CD4-positive, CD25-positive, alpha-beta regulatory T cell (primary cell): ENCODE measurements at regions not wholly inside any gene's neighbourhood (a gene's known extent, or its start where the extent isn't known, plus 50 kb on each side); places are given as distances from the start of the nearest gene placed in this dataset.
A peak's percentile ranks its signal among the peaks of the same experiment; 100 is the strongest.

ENCODE experiments used
- ATAC-seq, 2 donors: fragments of 150-1000 bp; cut with Tn5 transposase; one replicate each; pipeline ENCODE4 v1.10.0; 2021; ENCODE audit warnings: low read depth in 2 of 2, moderate number of reproducible peaks in 2 of 2, moderate library complexity in 1 of 2
- DNase-seq, 3 donors: peaks; one replicate each; pipeline versions ENCODE4 v3.0.0 to v3.0.0-alpha.2; 2012 to 2022; ENCODE audit warnings: mixed read lengths in 1 of 3
- H3K27ac ChIP-seq: one replicate; pipeline ENCODE4 v1.7.0; 2013; ENCODE audit warnings: mild to moderate bottlenecking, low read length; ENCODE audit not compliant: insufficient read depth, poor library complexity, severe bottlenecking
- H3K27me3 ChIP-seq: one replicate; pipeline ENCODE4 v1.7.0; 2013; ENCODE audit warnings: low read length; ENCODE audit not compliant: control insufficient read depth, insufficient read depth
- H3K36me3 ChIP-seq: one replicate; pipeline ENCODE4 v1.7.0; 2013; ENCODE audit warnings: mild to moderate bottlenecking, low read length, moderate library complexity; ENCODE audit not compliant: control insufficient read depth, insufficient read depth
- H3K4me1 ChIP-seq: 2 replicates; pipeline ENCODE4 v1.7.0; 2013; ENCODE audit warnings: mild to moderate bottlenecking, low read length; ENCODE audit not compliant: insufficient read depth, control insufficient read depth, poor library complexity, severe bottlenecking
- H3K4me3 ChIP-seq: one replicate; pipeline ENCODE4 v1.7.0; 2013; ENCODE audit warnings: low read depth, mild to moderate bottlenecking, low read length, moderate library complexity
- H3K9me3 ChIP-seq, 2 experiments: 1 replicate in 1 of 2; 2 replicates in 1 of 2; pipeline ENCODE4 v1.7.0; 2013; ENCODE audit warnings: low read length in 2 of 2, mild to moderate bottlenecking in 1 of 2, moderate library complexity in 1 of 2; ENCODE audit not compliant: control insufficient read depth in 2 of 2
- H3K27ac Mint-ChIP-seq, 3 donors: one replicate each; pipeline ENCODE4 v1.8.0; 2020 to 2022; ENCODE audit warnings: mild to moderate bottlenecking in 3 of 3, mixed read lengths in 3 of 3, moderate library complexity in 2 of 3
- H3K27me3 Mint-ChIP-seq: one replicate; pipeline ENCODE4 v1.8.0; 2022; ENCODE audit warnings: mild to moderate bottlenecking, mixed read lengths
- H3K36me3 Mint-ChIP-seq: one replicate; pipeline ENCODE4 v1.8.0; 2020; ENCODE audit warnings: mixed read lengths
- H3K4me1 Mint-ChIP-seq, 4 donors: one replicate each; pipeline ENCODE4 v1.8.0; 2020 to 2022; ENCODE audit warnings: mixed read lengths in 4 of 4, mild to moderate bottlenecking in 1 of 4
- H3K4me3 Mint-ChIP-seq, 4 donors: one replicate each; pipeline ENCODE4 v1.8.0; 2020 to 2022; ENCODE audit warnings: mild to moderate bottlenecking in 4 of 4, mixed read lengths in 4 of 4, moderate library complexity in 3 of 4
- H3K9me3 Mint-ChIP-seq, 7 donors: one replicate each; pipeline ENCODE4 v1.8.0; 2020 to 2022; ENCODE audit warnings: mixed read lengths in 7 of 7, mild to moderate bottlenecking in 3 of 7, moderate library complexity in 2 of 7

GRCh38 chr1:217240656-217241055 lies 390.2 kb downstream of the GPATCH2 start:
- H3K4me3 ChIP-seq, result no peak overlapping the region
- no peaks in the 10 kb centered on the region for H3K27me3 Mint-ChIP-seq
- peaks cover 0 to 7% (median 0%) of the 10 kb centered on the region in 7 donors for H3K9me3 Mint-ChIP-seq
- no peak overlapping the region for H3K27ac Mint-ChIP-seq
- H3K27ac ChIP-seq, result no peak overlapping the region
- no peaks in the 10 kb centered on the region for H3K4me1 Mint-ChIP-seq
- no peaks in the 10 kb centered on the region for H3K9me3 ChIP-seq
- H3K4me1 ChIP-seq, result no peaks in the 10 kb centered on the region
- no peaks in the 10 kb centered on the region for H3K36me3 Mint-ChIP-seq
- no peak for DNase-seq
- H3K36me3 ChIP-seq, result no peaks in the 10 kb centered on the region
- H3K4me3 Mint-ChIP-seq, result no peak overlapping the region
- no peaks in the 10 kb centered on the region for H3K27me3 ChIP-seq
- ATAC-seq, result no peak

GRCh38 chr1:217238945-217239344 lies 391.9 kb downstream of the GPATCH2 start:
- no peak overlapping the region for H3K27ac ChIP-seq
- no peaks in the 10 kb centered on the region for H3K36me3 ChIP-seq
- no peaks in the 10 kb centered on the region for H3K27me3 ChIP-seq
- Mint-ChIP-seq H3K9me3 (peaks cover 0 to 13% (median 0%) of the 10 kb centered on the region in 7 donors), H3K4me1 (no peaks in the 10 kb centered on the region), H3K4me3 (no peak overlapping the region), H3K27me3 (no peaks in the 10 kb centered on the region), H3K36me3 (no peaks in the 10 kb centered on the region), H3K27ac (no peak overlapping the region)
- no peaks in the 10 kb centered on the region for H3K4me1 ChIP-seq
- ATAC-seq (no peak), DNase-seq (no peak)
- no peaks in the 10 kb centered on the region for H3K9me3 ChIP-seq
- H3K4me3 ChIP-seq, result no peak overlapping the region

- no peaks in the 10 kb centered on the region for H3K36me3 Mint-ChIP-seq
- Histone ChIP-seq H3K9me3 (peaks cover 0 to 3% of the 10 kb centered on the region in 2 experiments), H3K27me3 (no peaks in the 10 kb centered on the region), H3K27ac (no peak overlapping the region), H3K4me3 (no peak overlapping the region), H3K36me3 (no peaks in the 10 kb centered on the region), H3K4me1 (no peaks in the 10 kb centered on the region)
- ATAC-seq (no peak), DNase-seq (no peak)
- H3K27ac Mint-ChIP-seq, result no peak overlapping the region
- no peaks in the 10 kb centered on the region for H3K4me1 Mint-ChIP-seq
- H3K9me3 Mint-ChIP-seq, result peaks cover 0 to 24% (median 4%) of the 10 kb centered on the region in 7 donors
- no peak overlapping the region for H3K4me3 Mint-ChIP-seq
- H3K27me3 Mint-ChIP-seq, result no peaks in the 10 kb centered on the region
These were observed 400.5 kb downstream of the GPATCH2 start for GRCh38 chr1:217230412-217230811.

DNA sequence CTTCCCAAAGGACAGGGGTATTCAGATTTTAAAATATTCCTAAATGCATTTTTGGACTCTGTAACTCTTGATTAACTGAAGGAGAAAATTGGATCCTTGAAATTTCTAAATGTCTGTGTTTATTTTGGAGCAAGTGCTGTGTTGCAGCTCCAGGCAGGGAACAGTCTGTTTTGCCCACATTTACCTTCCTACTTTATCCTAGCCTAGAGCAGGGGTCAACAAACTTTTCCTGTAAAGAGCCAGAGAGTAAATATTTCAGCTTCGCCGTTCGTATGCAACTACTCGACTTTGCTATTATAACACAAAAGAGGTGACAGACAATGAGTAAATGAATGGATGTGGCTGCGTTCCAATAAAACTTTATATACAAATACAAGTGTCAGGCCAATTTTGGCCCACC lies 402.2 kb downstream of the GPATCH2 start:
- ATAC-seq (no peak), DNase-seq (no peak)
- H3K27me3 ChIP-seq, result no peaks in the 10 kb centered on the region
- H3K4me3 ChIP-seq, result no peak overlapping the region
- peaks cover 0 to 3% of the 10 kb centered on the region in 2 experiments for H3K9me3 ChIP-seq
- Mint-ChIP-seq H3K9me3 (peaks cover 0 to 22% (median 3%) of the 10 kb centered on the region in 7 donors), H3K27me3 (no peaks in the 10 kb centered on the region), H3K4me1 (no peaks in the 10 kb centered on the region), H3K36me3 (no peaks in the 10 kb centered on the region), H3K4me3 (peak overlapping the region in 1 of 4 donors; percentile 87), H3K27ac (no peak overlapping the region)
- H3K36me3 ChIP-seq, result no peaks in the 10 kb centered on the region
- no peak overlapping the region for H3K27ac ChIP-seq
- H3K4me1 ChIP-seq, result no peaks in the 10 kb centered on the region

DNA sequence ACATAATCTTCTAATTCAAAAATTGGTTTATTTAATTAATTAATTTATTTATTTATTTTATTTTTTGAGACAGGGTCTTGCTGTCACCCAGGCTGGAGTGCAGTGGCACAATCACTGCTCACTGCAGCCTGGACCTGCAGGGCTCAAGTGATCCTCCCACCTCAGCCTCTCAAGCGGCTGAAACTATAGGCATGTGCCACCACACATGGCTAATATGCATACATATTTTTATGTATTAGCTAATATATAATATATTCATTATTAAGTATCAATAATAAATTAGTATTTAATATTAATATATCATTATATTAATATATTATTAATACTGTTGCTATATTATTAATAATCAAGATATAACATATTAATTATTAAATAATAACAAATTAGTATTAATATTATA lies 406.7 kb downstream of the GPATCH2 start:
- H3K27ac Mint-ChIP-seq, result no peak overlapping the region
- H3K4me1 Mint-ChIP-seq, result no peaks in the 10 kb centered on the region
- ATAC-seq (no peak), DNase-seq (no peak)
- Histone ChIP-seq H3K27ac (no peak overlapping the region), H3K27me3 (no peaks in the 10 kb centered on the region), H3K4me1 (no peaks in the 10 kb centered on the region), H3K36me3 (no peaks in the 10 kb centered on the region), H3K9me3 (no peaks in the 10 kb centered on the region), H3K4me3 (no peak overlapping the region)
- peaks cover 4% of the 10 kb centered on the region for H3K27me3 Mint-ChIP-seq
- peaks cover 0 to 16% (median 5%) of the 10 kb centered on the region in 7 donors for H3K9me3 Mint-ChIP-seq
- H3K4me3 Mint-ChIP-seq, result no peak overlapping the region
- no peaks in the 10 kb centered on the region for H3K36me3 Mint-ChIP-seq

DNA sequence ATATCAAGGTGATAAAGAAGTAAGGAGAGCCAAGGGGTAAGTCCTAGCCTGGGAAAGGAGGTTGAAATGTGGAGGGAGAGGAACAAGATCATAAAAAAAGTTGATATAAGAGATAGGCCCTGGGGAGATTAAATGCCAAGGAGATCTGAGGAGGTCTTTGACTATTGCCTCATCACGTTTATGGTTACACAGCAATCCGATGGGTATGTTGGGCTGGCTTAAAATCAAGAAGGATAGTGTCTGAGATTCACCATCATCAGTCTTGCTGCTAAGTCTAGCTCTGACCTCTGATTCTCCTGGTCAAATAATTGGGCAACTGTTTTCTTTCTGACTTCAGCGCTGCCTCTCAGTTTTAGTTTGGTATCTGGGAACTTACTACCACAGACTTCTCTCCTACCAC lies 416.3 kb downstream of the GPATCH2 start:
- H3K4me1 Mint-ChIP-seq, result no peaks in the 10 kb centered on the region
- no peaks in the 10 kb centered on the region for H3K27me3 ChIP-seq
- no peak for ATAC-seq

GRCh38 chr1:217211486-217211885 lies 419.4 kb downstream of the GPATCH2 start:
- no peak for DNase-seq
- no peak overlapping the region for H3K27ac ChIP-seq
- no peaks in the 10 kb centered on the region for H3K9me3 ChIP-seq
- H3K4me1 ChIP-seq, result no peaks in the 10 kb centered on the region
- no peak overlapping the region for H3K4me3 ChIP-seq
- Mint-ChIP-seq H3K4me1 (no peaks in the 10 kb centered on the region), H3K27ac (no peak overlapping the region), H3K36me3 (no peaks in the 10 kb centered on the region), H3K27me3 (no peaks in the 10 kb centered on the region), H3K4me3 (no peak overlapping the region), H3K9me3 (peaks cover 0 to 22% (median 8%) of the 10 kb centered on the region in 7 donors)
- no peaks in the 10 kb centered on the region for H3K36me3 ChIP-seq
- ATAC-seq, result no peak
- H3K27me3 ChIP-seq, result no peaks in the 10 kb centered on the region

More for the DNA sequence above, 416.3 kb downstream of the GPATCH2 start:
- H3K9me3 Mint-ChIP-seq, result peaks cover 0 to 18% (median 5%) of the 10 kb centered on the region in 7 donors
- Histone ChIP-seq H3K9me3 (no peaks in the 10 kb centered on the region), H3K4me1 (no peaks in the 10 kb centered on the region), H3K27ac (no peak overlapping the region), H3K36me3 (no peaks in the 10 kb centered on the region), H3K4me3 (no peak overlapping the region)
- H3K27me3 Mint-ChIP-seq, result no peaks in the 10 kb centered on the region
- no peak overlapping the region for H3K27ac Mint-ChIP-seq
- no peak for DNase-seq
- H3K36me3 Mint-ChIP-seq, result no peaks in the 10 kb centered on the region
- H3K4me3 Mint-ChIP-seq, result no peak overlapping the region

- H3K4me1 Mint-ChIP-seq, result no peaks in the 10 kb centered on the region
- H3K4me3 ChIP-seq, result no peak overlapping the region
- H3K27me3 ChIP-seq, result no peaks in the 10 kb centered on the region
- H3K36me3 ChIP-seq, result no peaks in the 10 kb centered on the region
- H3K9me3 Mint-ChIP-seq, result peaks cover 2 to 28% (median 6%) of the 10 kb centered on the region in 7 donors
- H3K27me3 Mint-ChIP-seq, result no peaks in the 10 kb centered on the region
- peak overlapping the region in 1 of 4 donors; percentile 3 for H3K4me3 Mint-ChIP-seq
- DNase-seq (no peak), ATAC-seq (no peak)
- H3K4me1 ChIP-seq, result no peaks in the 10 kb centered on the region
- H3K27ac ChIP-seq, result no peak overlapping the region
- H3K36me3 Mint-ChIP-seq, result no peaks in the 10 kb centered on the region
- H3K9me3 ChIP-seq, result no peaks in the 10 kb centered on the region
- no peak overlapping the region for H3K27ac Mint-ChIP-seq
These were observed 425.3 kb downstream of the GPATCH2 start for GRCh38 chr1:217205578-217205977.
